ENCODE measurements at regions not wholly inside any gene's neighbourhood (a gene's known extent, or its start where the extent isn't known, plus 50 kb on each side); places are given as distances from the start of the nearest gene placed in this dataset.

GRCh38 chr1:114224196-114224907 is 70.7 kb upstream of the SYT6 start:
- no peak for DNase-seq (ENCODE audit: low read depth)

- DNase-seq (ENCODE audit: low read depth) = no peak
Measured at GRCh38 chr1:114222920-114223319, 69.3 kb upstream of the SYT6 start.

DNA sequence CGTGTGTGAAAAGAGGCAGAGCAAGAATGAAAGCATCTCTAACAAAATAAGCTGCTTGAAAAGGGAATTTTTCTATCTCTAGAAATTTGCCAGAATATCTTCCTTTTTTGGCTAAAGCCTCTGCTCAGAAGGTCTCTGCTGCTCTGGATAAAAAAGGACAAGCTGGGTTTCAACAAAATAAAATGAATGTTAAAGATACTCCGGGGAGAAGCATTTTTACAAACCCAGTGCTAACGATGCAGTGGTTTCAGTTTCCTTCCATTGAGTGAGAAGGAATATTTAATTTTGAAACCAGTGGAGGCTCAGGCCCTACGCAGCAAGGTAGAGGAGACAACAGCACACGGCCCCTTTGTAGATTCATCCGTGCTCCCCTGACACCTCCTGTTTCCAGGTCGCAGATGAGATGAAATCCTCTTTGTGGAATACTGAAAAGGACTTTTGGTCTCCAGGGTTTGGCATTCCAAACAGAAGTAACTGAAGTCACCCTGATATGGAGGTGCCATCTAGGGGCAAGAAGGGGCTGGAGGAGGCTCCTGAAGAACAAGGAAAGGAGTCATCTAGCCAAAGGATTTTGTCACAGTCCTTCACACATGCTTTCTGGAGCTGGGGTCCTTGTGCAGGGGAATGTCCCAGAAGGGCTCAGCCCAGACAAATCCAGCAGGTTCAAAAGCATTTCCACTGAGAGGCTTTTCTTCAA is 65.7 kb upstream of the SYT6 start:
- no peak for DNase-seq (ENCODE audit: low read depth)

DNA sequence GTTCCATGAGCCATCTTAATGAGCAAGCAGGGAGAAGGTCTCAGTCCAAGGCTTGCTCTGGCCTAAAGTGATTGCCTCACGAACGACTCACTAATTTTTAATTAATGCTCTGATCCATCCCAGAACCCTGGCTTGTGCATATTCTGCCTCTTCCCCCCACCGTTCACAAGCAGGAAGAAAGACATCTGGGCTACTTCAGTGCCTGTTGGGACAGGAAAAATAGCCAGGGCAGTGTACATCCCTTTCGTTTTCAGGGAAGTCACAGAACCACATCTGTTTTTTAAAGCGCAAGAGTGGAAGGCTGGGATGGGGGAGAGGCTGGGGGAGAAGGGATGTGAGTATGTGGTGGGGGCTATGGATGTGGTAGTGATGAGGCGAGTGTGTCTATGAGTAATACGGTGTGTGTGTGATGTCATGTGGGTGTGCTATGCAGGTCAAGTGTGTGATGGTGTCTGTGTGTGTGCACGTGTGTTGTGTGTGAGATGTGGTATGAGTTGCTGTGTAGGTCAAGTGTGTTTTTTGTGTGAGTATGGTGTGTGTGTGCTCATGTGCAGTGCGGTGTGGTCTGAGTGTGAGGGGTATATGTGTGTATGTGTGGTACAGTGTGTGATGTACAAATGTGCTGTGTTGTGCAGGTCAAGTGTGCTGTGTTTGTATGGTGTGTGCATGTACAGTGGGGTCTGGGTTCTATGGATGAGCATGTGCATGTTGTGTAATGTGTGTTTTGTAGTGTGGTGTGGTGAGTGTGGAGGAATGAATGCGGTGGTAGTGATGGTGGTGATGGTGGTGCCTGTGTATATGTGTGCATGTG is 64.9 kb upstream of the SYT6 start:
- no peak for DNase-seq (ENCODE audit: low read depth)

GRCh38 chr1:114216431-114217173 is 62.9 kb upstream of the SYT6 start:
- DNase-seq (ENCODE audit: low read depth) = no peak

- no peak for DNase-seq (ENCODE audit: low read depth)
Measured at GRCh38 chr1:114215436-114215835, 61.8 kb upstream of the SYT6 start.

- no peak for DNase-seq (ENCODE audit: low read depth)
Measured at GRCh38 chr1:114214016-114214415, 60.3 kb upstream of the SYT6 start.

DNA sequence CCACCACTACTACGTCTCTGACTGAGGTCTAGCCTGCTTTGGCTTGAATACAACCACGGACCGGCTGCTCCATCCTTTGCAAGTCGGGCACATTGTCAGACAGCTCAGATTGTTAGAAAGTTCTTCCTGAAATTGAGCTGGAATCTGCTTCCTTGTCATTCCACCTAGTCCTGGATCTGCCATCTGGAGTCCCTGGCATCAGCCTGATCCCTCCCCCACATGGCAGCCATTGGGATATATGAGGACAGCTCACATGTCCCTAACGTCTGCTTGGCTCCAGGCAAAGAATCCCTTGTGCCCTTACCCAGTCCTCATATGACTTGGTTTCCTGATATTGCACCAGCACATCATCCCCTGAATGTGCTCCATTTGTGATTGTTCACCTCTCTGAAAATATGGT is 56.3 kb upstream of the SYT6 start:
- DNase-seq (ENCODE audit: low read depth) = no peak

DNA sequence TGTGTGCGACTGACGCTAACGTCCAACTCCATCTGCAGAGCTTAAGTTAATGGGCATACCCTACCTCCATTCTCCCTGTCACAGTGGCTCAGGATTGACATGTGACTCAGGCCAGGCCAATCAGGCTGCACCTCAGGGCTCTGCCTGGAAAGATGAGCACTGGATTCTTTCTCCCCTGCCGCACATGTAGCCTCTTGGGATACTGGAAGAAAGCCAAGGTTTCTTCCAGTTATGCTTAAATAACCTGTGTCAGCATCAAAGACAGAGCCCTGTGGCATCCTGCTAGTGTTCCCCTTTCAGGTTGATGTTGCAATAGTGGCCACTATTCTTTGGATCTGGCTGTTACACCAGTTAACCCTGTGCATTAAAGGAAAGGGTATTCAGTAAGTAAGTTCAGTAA is 55.0 kb upstream of the SYT6 start:
- no peak for DNase-seq (ENCODE audit: low read depth)

GRCh38 chr1:114208106-114208505 is 54.4 kb upstream of the SYT6 start:
- no peak for DNase-seq (ENCODE audit: low read depth)

DNA sequence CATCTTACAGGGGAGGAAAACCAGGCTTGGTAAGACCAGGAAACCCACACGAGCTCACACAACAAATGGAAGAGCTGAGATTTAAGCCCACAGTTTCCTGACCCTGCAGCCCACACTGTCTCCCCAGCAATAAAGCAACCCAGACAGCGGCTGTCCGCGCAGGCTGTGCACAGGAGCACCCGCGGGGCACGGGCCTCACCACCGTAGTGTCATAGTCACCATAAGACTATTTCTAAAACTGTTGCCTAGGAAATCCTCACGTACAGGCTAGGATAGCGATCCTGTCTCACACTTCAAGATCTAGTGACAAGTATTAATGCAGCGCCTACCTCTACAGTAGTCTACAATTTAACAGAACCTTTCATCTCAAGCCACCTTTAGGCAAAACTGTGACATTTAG is 54.0 kb upstream of the SYT6 start:
- DNase-seq (ENCODE audit: low read depth) = no peak

- DNase-seq (ENCODE audit: low read depth) = no peak
Measured at GRCh38 chr1:114206392-114206791, 52.7 kb upstream of the SYT6 start.

- DNase-seq (ENCODE audit: low read depth) = no peak
Measured at GRCh38 chr1:114203595-114204128, 50.0 kb upstream of the SYT6 start.

Data from CMK (cell line).